HFFc6 (cell line): ENCODE measurements at regions not wholly inside any gene's neighbourhood (a gene's known extent, or its start where the extent isn't known, plus 50 kb on each side); places are given as distances from the start of the nearest gene placed in this dataset.
"Not testable (repeated sequence)": the region's sequence is repeated elsewhere in the genome, so short reads cannot be mapped to it uniquely, and the experiment has no call there.

Experiments used
- DNase-seq: peaks from one replicate; pipeline ENCODE4 v3.0.0-alpha.2; 2018
- H3K27ac Mint-ChIP-seq: 2 replicates; pipeline ENCODE4 v1.8.0; 2020; ENCODE audit warnings: mild to moderate bottlenecking, mixed read lengths
- H3K27me3 Mint-ChIP-seq: 2 replicates; pipeline ENCODE4 v1.8.0; 2021; ENCODE audit warnings: mild to moderate bottlenecking, moderate library complexity, mixed read lengths; ENCODE audit not compliant: insufficient read depth
- H3K36me3 Mint-ChIP-seq: 2 replicates; pipeline ENCODE4 v1.8.0; 2021; ENCODE audit warnings: low read depth, mixed read lengths
- H3K4me1 Mint-ChIP-seq: 2 replicates; pipeline ENCODE4 v1.8.0; 2020; ENCODE audit warnings: low read depth, mixed read lengths
- H3K4me3 Mint-ChIP-seq: 2 replicates; pipeline ENCODE4 v1.8.0; 2020; ENCODE audit warnings: mild to moderate bottlenecking, moderate library complexity, mixed read lengths
- H3K9me3 Mint-ChIP-seq: 2 replicates; pipeline ENCODE4 v1.8.0; 2020; ENCODE audit warnings: mild to moderate bottlenecking, mixed read lengths
- TF ChIP-seq, protein P1 (sequence below): fragments of 200-600 bp; sonication (generic); IDR thresholded peaks from 2 replicates; pipeline ENCODE4 v1.5.0; 2021; ENCODE audit warnings: antibody characterized with exemption, mild to moderate bottlenecking

DNA sequence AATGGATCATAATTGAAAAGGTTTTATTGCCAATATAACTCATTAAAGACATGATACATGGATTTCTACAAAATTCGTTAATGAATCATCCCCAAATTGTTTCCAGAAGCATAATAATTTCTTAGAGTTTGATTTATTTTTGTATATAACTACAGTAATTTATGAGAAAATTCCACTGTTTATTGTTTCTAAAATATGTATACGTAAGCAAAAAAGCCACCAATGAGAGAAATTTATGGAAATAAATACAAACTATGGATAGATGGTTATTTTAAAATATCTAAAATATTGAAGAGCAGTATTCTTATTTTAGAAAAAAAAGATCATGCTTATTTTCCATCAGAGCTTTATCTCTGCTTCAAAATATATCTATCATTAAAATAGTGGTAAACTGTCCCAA, 260.0 kb upstream of the ZNF385D start:
- DNase-seq, result no peak
- no peaks in the 10 kb centered on the region; the same call in 1 of the 2 replicates for H3K9me3 Mint-ChIP-seq
- H3K27me3 Mint-ChIP-seq, result no peaks in the 10 kb centered on the region
- TF ChIP-seq, protein P1, sequence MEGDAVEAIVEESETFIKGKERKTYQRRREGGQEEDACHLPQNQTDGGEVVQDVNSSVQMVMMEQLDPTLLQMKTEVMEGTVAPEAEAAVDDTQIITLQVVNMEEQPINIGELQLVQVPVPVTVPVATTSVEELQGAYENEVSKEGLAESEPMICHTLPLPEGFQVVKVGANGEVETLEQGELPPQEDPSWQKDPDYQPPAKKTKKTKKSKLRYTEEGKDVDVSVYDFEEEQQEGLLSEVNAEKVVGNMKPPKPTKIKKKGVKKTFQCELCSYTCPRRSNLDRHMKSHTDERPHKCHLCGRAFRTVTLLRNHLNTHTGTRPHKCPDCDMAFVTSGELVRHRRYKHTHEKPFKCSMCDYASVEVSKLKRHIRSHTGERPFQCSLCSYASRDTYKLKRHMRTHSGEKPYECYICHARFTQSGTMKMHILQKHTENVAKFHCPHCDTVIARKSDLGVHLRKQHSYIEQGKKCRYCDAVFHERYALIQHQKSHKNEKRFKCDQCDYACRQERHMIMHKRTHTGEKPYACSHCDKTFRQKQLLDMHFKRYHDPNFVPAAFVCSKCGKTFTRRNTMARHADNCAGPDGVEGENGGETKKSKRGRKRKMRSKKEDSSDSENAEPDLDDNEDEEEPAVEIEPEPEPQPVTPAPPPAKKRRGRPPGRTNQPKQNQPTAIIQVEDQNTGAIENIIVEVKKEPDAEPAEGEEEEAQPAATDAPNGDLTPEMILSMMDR, result no peak
- no peak overlapping the region for H3K4me3 Mint-ChIP-seq
- H3K36me3 Mint-ChIP-seq, result no peaks in the 10 kb centered on the region
- H3K27ac Mint-ChIP-seq, result no peak overlapping the region
- no peaks in the 10 kb centered on the region for H3K4me1 Mint-ChIP-seq

DNA sequence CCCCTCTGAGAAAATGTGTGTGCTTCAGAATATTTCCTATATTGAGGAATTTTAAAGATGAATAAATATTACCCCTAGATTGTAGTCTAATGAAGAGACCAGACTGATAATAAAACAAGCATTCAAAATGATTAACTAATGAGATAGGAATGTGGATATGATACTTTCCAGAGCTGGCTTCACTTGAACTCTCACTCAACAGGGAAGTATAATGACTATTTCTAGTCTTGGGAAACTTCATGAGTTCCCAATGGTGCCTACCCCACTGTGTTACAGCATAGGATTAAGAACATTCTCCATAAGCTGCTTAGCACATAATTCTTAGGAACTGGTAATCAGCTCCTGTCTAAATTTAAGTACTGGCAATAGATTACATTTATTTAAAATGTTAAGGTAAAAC, 261.5 kb upstream of the ZNF385D start:
- no peak overlapping the region for H3K4me3 Mint-ChIP-seq
- DNase-seq, result no peak

GRCh38 chr3:22013641-22014040, 262.6 kb upstream of the ZNF385D start:
- TF ChIP-seq, protein P1, result no peak
- H3K36me3 Mint-ChIP-seq, result no peaks in the 10 kb centered on the region
- H3K4me1 Mint-ChIP-seq, result no peaks in the 10 kb centered on the region
- H3K27me3 Mint-ChIP-seq, result no peaks in the 10 kb centered on the region
- H3K9me3 Mint-ChIP-seq, result no peaks in the 10 kb centered on the region; the same call in 1 of the 2 replicates
- no peak overlapping the region for H3K4me3 Mint-ChIP-seq
- H3K27ac Mint-ChIP-seq, result no peak overlapping the region
- DNase-seq, result no peak

More for the DNA sequence above, 261.5 kb upstream of the ZNF385D start:
- Mint-ChIP-seq H3K4me1 (no peaks in the 10 kb centered on the region), H3K36me3 (no peaks in the 10 kb centered on the region), H3K27ac (no peak overlapping the region), H3K9me3 (no peaks in the 10 kb centered on the region; the same call in 1 of the 2 replicates), H3K27me3 (no peaks in the 10 kb centered on the region)
- TF ChIP-seq, protein P1, result no peak

DNA sequence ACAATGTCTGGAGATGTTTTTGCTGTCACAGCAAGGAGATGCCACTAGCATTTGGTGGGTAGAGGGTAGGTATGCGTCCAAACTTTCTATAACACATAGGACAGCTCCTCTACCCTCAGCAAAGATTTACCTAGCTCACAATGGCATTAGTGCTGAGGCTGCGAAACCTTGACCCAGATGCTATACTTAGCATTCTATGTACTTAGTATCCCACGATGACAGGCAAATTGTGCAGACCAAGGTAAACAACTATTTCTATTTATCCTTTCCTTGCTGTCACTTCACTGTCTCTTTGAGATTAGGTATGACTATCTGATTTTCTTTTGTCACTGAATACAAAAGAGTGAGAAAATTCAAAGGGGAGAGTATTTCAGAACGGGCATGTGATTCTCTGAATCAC, 265.2 kb upstream of the ZNF385D start:
- no peak for DNase-seq
- no peaks in the 10 kb centered on the region; the same call in 1 of the 2 replicates for H3K9me3 Mint-ChIP-seq
- no peak overlapping the region for H3K4me3 Mint-ChIP-seq
- no peaks in the 10 kb centered on the region for H3K4me1 Mint-ChIP-seq
- H3K36me3 Mint-ChIP-seq, result no peaks in the 10 kb centered on the region
- H3K27ac Mint-ChIP-seq, result no peak overlapping the region
- TF ChIP-seq, protein P1, result no peak
- no peaks in the 10 kb centered on the region for H3K27me3 Mint-ChIP-seq

- not testable (repeated sequence) for H3K4me3 Mint-ChIP-seq, H3K4me1 Mint-ChIP-seq, H3K36me3 Mint-ChIP-seq, H3K27me3 Mint-ChIP-seq, H3K9me3 Mint-ChIP-seq, DNase-seq, H3K27ac Mint-ChIP-seq
Observed at GRCh38 chr3:22024638-22025037, 273.6 kb upstream of the ZNF385D start.

DNA sequence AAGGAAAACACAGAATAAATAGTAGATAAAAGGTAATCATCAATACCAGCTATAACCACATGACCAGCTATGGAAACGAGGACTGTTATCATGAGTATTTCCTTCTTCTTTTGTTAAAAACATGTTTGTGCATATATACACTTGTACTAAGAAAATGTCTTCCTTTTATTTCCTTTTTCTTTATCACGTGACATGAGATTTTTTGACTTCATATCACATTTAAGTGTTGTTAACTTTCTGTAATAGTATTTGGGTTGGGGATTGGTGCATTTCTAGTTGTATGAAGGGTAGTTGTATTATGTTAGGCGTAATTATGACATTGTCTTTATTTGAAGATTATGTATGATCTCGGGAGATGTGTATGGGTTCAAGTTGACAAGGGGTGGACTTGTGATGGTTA, 278.5 kb upstream of the ZNF385D start:
- Mint-ChIP-seq H3K27ac (no peak overlapping the region), H3K9me3 (peaks cover 11% of the 10 kb centered on the region), H3K27me3 (no peaks in the 10 kb centered on the region), H3K36me3 (peaks cover 5% of the 10 kb centered on the region; the same call in 1 of the 2 replicates), H3K4me3 (no peak overlapping the region), H3K4me1 (no peaks in the 10 kb centered on the region)
- no peak for DNase-seq
- TF ChIP-seq, protein P1, result no peak
